H54 (cell line): ENCODE measurements at regions not wholly inside any gene's neighbourhood (a gene's known extent, or its start where the extent isn't known, plus 50 kb on each side); places are given as distances from the start of the nearest gene placed in this dataset.

Experiments used
- DNase-seq: peaks from one replicate; pipeline ENCODE4 v3.0.0; 2011; ENCODE audit warnings: low spot score, mixed read lengths; ENCODE audit not compliant: insufficient read length
- FAIRE-seq: peaks from 3 replicates; lab custom pipeline; 2011; peaks lifted over from hg19 to GRCh38; lab: Jason Lieb, UNC
- POLR2A ChIP-seq: IDR thresholded peaks from 2 replicates; pipeline ENCODE4 v1.6.1; 2011; ENCODE audit warnings: low read depth, mild to moderate bottlenecking, low read length

GRCh38 chr5:4230786-4231641 is 635.4 kb downstream of the IRX1 start:
- TF ChIP-seq POLR2A: no peak
- no peak for DNase-seq
- no peak for FAIRE-seq

- no peak for TF ChIP-seq POLR2A
- FAIRE-seq (no peak), DNase-seq (no peak)
These were observed 636.5 kb downstream of the IRX1 start for GRCh38 chr5:4232084-4232483.

GRCh38 chr5:4233671-4234070 is 638.0 kb downstream of the IRX1 start:
- FAIRE-seq (no peak), DNase-seq (no peak)
- no peak for TF ChIP-seq POLR2A

GRCh38 chr5:4243479-4244264 is 648.0 kb downstream of the IRX1 start:
- FAIRE-seq: no peak

GRCh38 chr5:4244306-4244705 is 648.7 kb downstream of the IRX1 start:
- DNase-seq (no peak), FAIRE-seq (no peak)
- no peak for TF ChIP-seq POLR2A

More at GRCh38 chr5:4243479-4244264, 648.0 kb downstream of the IRX1 start:
- no peak for TF ChIP-seq POLR2A
- DNase-seq: no peak

- TF ChIP-seq POLR2A: no peak
- DNase-seq (no peak), FAIRE-seq (no peak)
These were observed 649.4 kb downstream of the IRX1 start for GRCh38 chr5:4245076-4245475.

- TF ChIP-seq POLR2A: no peak
- no peak for DNase-seq
- FAIRE-seq: no peak
These were observed 649.9 kb downstream of the IRX1 start for GRCh38 chr5:4245511-4245910.

- no peak for TF ChIP-seq POLR2A
- no peak for FAIRE-seq
- no peak for DNase-seq
These were observed 650.8 kb downstream of the IRX1 start for GRCh38 chr5:4246447-4246846.

- no peak for TF ChIP-seq POLR2A
- FAIRE-seq (no peak), DNase-seq (no peak)
These were observed 654.6 kb downstream of the IRX1 start for GRCh38 chr5:4250254-4250653.

- FAIRE-seq (no peak), DNase-seq (no peak)
- TF ChIP-seq POLR2A: no peak
These were observed 656.8 kb downstream of the IRX1 start for GRCh38 chr5:4252385-4252784.

GRCh38 chr5:4254736-4255135 is 659.1 kb downstream of the IRX1 start:
- DNase-seq: no peak
- no peak for FAIRE-seq
- TF ChIP-seq POLR2A: no peak

- FAIRE-seq (no peak), DNase-seq (no peak)
- TF ChIP-seq POLR2A: no peak
These were observed 659.8 kb downstream of the IRX1 start for GRCh38 chr5:4255441-4255840.

GRCh38 chr5:4258170-4258569 is 662.5 kb downstream of the IRX1 start:
- no peak for TF ChIP-seq POLR2A
- DNase-seq (no peak), FAIRE-seq (no peak)

- no peak for FAIRE-seq
- TF ChIP-seq POLR2A: no peak
These were observed 675.6 kb downstream of the IRX1 start for GRCh38 chr5:4271193-4271592.

More at GRCh38 chr5:4271193-4271592, 675.6 kb downstream of the IRX1 start:
- no peak for DNase-seq
